Posterior cingulate gyrus (tissue), 11 donors: ENCODE measurements at regions not wholly inside any gene's neighbourhood (a gene's known extent, or its start where the extent isn't known, plus 50 kb on each side); places are given as distances from the start of the nearest gene placed in this dataset.

Source experiments
- DNase-seq, 10 donors: peaks; one replicate each; pipeline versions ENCODE4 v3.0.0 to v3.0.0-alpha.2; 2020 to 2021; ENCODE audit warnings: mixed read lengths in 3 of 10
- intact Hi-C: fragments of 100-400 bp; cut with DNase I; formaldehyde crosslinking; loops from one replicate; pipeline ENCODE4 v1.15.1; 2023

DNA sequence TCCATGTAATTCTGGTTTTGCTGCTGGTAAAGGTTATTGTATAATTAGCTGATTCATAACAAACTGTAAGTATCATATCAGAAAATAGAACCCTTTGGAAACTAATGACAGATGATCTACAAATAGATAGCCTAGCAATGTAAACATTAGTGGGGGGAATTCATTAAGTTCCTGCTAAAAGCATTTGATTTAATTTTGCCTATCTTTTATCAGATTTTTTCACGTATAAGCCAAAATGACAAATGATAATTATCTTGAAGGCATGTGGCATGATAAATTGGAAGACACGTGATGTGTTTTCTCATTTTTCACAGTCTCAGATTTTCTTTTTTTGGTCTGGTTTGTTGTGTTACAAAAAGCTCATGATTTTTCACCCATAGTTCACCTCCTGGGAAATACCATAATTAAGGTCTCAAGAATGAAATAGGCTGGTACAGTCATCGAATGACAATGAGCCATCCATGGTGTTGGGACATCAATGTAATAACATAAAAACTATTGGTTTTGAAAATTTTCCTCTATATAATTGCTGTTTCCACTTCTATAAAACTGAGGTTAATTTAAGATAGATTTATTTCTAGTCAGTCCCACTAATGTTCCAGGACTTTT, 325.9 kb upstream of the TBL1XR1 start:
- DNase-seq, result no peak
- intact Hi-C loops, result no loop called here

DNA sequence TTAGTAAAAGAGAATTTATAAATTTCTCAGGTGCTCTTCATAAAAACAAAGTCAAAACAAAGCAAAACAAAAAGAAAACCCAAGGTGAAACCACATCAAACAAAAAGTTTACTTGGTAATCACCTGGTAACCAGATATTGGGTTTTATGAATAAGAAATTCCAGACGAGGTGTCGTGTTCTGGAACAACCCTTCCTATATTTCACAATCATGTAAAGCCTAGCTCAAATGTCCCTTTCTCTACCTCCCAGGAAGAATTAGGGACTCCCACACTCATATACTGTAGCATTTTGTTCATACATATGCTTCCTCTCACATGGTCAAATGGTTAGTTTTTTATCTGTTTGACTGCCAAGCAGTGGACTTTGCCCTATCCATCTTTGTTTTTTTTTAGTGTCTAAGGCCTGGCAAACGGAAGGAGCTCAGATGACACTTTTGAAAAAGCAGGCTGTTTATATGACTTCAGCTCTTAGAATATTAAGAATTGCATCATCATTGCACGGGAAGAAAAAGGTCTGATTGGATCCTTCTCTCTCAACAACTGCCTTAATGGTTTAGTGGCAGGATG, 326.7 kb upstream of the TBL1XR1 start:
- intact Hi-C loops, result no loop called here
- no peak for DNase-seq

DNA sequence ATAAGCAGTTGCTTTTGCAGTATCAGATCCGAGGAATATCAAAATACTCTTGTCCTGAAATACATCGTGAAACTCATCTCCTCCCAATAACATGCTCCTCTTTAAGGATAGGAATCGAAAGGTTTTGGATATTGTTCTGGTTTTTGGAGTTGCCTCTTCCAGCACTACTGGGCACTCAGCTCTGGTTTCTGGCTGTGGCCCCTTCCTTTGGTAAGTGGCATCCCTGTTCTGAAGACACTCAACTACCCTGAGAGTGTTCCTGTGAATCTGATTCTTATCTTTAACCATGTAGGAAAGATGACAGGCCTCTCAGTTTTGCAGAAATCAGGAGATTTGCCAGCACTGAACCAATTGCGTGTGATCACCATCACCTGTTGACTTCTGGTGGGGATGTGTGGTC, 327.5 kb upstream of the TBL1XR1 start:
- intact Hi-C loops, result no loop called here
- no peak for DNase-seq

DNA sequence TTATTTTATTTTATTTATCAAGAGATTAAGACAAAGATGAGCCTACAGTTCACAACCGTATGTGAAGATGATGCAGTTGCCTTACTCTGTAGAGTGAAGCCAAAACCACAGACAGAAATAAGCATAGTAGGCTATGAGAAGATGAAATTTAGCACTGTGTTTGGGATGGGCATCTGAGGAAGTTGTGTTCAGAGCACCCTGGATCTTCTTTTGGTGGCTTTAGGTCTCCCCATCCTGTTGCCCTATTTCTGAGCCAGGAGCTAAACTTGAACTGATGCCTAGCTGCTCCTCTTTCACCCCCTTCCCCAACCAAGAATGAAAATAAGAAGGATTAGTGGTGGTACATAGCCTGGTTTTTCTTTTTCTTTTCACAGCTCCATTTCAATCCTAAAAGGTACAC, 328.1 kb upstream of the TBL1XR1 start:
- no peak for DNase-seq
- intact Hi-C loops, result no loop called here

DNA sequence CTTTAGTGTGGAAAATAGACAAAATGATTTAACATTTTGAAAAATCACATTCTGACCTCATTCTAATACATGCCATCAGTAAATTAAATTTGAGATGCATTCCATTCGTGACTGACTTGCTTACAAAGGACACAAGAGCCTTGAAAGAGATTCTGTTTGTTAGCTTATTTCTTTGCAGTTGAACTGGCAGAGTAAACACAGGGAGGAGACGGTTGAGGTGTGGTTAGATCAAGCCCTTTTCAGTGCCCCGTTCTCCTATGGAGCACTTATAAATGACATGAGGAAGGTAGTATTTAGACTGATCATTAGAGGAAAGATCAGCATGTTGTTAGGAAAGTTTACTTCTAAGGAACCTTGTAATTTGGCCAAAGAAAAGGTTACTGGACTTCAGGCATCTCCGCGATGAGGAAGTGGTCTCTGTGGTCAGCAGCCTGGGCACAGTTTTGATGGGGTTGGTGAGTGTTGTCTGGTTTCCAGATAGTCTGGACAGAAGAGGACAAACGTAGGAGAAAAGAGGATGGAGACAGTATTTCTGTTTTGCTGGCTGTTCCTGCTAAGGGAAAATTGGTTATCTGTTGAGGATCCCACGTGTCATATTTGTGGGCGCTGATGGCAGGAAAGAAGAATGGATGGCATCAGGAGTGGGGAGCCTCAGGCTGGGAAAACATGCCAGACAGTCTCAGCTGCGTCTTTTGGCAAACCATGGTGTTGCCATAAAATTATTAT, 328.9 kb upstream of the TBL1XR1 start:
- no peak for DNase-seq
- intact Hi-C loops, result no loop called here

DNA sequence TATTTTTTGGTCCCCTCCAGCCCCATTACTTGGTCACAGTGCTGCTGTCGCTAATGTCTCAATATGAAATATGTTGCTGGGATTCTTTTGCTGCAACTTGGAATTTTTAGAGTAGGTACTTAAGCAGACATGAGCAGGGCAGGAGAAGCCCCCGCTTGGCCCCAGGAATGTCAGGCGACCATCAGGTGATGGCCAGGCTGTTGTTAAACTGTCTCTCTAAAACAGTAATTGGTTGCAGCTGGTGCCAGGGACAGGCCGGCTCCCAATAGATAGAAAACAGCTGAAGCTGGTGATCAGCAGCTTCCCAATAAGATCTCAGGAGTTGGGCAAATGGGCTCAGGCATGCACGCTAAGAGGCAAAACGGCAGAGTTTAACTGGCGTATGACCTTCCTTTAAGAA, 329.9 kb upstream of the TBL1XR1 start:
- intact Hi-C loops, result no loop called here
- no peak for DNase-seq

- intact Hi-C loops, result no loop called here
- no peak for DNase-seq
Observed at GRCh38 chr3:177528306-177529070, 331.2 kb upstream of the TBL1XR1 start.

GRCh38 chr3:177529071-177529550, 331.8 kb upstream of the TBL1XR1 start:
- no peak for DNase-seq
- intact Hi-C loops, result no loop called here

GRCh38 chr3:177529716-177530335, 332.5 kb upstream of the TBL1XR1 start:
- intact Hi-C loops, result no loop called here

GRCh38 chr3:177530908-177531307, 333.6 kb upstream of the TBL1XR1 start:
- DNase-seq, result no peak

More at GRCh38 chr3:177529716-177530335, 332.5 kb upstream of the TBL1XR1 start:
- DNase-seq, result no peak

GRCh38 chr3:177536873-177537272, 339.6 kb upstream of the TBL1XR1 start:
- intact Hi-C loops, result no loop called here
- DNase-seq, result no peak

More at GRCh38 chr3:177530908-177531307, 333.6 kb upstream of the TBL1XR1 start:
- intact Hi-C loops, result no loop called here

DNA sequence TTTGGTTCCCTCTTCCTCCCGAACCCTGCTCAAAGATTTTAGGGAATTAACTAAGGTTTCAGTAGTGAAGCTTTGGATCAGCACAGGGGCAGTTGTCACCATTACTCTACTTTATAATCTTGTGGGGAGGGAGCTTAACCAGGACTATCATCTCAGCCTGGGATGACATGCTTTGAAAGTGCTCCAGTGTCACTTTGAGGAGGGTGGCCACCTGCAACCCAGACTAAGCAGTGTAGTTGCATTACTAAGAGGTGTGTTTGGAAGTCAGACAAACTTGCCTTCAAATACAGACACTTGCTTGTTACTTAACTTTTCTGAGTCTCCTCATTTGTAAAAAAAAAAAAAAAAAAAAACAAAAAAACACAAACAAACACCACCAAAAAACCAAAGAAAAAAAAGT, 340.3 kb upstream of the TBL1XR1 start:
- no peak for DNase-seq
- intact Hi-C loops, result no loop called here

DNA sequence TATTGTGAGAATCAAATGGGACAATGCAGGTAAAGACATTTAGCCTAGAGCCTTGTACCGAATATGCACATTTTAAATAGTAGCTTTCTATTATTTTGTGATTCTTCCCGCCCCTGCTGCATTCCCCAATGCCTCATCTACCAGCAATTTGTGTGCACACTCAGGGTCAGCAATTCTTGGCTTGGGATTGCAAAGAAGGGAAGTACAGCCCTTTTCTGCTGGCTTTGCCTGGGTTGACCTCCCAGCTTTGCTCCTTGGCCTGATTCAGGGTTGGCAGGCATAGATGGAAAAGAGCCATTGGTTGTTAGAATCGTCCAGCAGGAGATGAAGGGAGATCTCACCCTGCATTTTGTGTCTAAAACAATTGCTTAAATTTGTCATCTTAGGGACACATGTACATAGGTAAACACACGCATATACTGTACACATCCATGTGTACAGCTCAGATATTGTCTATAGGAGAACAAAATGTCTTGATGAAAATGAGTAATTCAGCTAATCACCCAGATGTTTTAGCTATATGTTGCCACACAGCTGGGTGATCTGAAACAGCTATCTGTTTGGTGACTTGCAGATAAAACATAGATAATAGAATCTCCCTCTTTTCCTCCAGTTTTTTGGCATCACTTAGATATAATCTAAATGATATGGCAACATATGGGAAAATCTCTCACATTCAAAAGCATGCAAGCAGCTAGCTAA, 340.9 kb upstream of the TBL1XR1 start:
- peak in 4 of 10 donors; percentile 26 to 84 (median 35) for DNase-seq
- intact Hi-C loops, result no loop called here

DNA sequence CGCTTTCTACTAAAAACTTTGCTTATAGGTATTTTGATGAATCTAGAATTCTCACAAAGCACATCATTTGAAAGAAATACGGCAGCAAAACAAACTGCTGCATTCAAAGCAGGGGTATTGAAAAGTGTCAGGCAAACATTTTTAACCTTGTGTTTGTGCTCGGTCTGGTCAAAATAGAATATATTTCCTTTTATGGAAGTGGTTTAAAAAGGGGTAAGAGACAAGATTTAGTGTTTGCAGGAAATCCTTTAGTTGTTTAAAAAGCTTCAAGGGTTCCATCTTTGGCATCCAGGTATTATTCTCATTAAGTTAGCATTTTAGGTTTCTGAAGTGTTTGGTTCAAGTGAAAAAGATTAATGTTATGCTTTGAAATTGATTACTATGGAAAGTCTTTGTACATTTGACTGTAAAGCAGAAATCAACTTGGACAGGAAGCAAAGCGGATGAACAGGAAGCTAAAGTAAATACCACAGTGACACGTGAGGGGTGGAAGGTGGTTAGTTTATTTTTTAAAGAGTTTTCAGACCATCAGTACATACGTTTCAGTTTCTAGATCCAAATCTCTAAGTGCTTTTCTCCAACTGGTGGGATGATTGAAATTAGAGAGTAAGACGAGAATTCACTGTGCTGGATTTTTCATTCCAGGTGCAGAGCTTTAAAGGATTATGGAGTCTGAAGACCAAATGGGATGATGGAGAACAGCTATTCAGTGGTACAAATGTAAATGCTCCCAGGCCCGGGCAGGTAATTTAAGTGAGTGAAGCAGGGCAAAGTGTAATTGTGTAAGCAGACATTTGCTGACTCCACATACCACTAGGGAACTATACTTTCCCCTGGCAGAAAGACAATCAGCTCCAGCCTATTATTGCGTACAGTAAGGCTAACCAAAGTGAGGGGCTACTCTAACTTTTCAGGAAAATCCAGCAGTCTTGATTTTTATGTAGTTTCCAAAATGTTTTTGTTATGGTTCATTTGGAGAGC, 341.8 kb upstream of the TBL1XR1 start:
- intact Hi-C loops, result no loop called here
- DNase-seq, result no peak

DNA sequence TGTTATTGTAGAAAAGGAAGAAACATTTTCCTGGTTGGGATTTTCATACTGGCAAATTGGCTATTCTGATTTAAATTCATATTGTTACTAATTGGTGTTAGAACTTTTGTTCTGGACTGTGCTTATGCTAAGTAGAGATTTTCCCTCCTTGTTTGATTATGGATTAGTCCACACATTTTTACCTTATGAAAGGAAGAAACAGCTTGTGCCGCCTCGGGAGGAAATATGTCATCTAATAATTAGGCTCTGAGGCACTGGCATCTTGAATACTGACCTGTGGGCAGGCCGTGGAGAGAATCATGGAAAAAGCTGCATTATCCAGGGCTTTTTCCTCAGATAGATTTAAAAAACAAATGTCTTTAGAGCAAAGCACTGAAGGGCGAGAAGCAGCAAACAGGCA, 344.3 kb upstream of the TBL1XR1 start:
- DNase-seq, result no peak
- intact Hi-C loops, result no loop called here

GRCh38 chr3:177545964-177546363, 348.7 kb upstream of the TBL1XR1 start:
- intact Hi-C loops, result no loop called here
- no peak for DNase-seq

DNA sequence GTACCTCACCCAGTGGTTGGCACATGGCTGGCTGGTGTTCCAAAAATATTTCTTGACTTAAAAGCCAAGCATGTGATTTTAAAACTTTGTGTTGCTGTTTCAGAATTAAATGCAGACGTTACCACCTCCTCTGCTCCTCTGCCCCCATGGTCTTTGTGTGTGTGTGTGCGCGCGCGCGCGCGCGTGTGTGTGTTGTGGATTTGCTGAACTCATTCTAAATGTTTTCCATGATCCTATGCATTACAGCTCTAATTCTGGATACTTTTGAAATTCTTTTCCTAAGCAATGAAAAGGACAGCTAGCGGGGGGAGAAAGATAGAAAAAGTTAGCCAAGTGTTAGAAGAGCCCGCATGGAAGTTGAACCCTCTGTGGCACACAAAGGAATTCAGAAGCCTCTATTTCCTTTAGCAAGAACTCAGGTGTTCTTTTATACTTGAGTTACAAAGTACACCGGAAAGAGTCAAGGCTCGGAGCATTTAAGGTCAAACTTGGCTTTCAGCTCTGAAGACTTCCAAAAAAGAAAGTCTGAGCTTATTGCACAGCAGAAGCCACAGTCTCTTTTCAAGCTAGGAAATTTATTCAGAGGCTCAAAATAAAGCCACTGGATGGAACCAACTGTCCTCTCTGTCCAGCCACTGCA, 350.5 kb upstream of the TBL1XR1 start:
- DNase-seq, result no peak
- intact Hi-C loops, result no loop called here

DNA sequence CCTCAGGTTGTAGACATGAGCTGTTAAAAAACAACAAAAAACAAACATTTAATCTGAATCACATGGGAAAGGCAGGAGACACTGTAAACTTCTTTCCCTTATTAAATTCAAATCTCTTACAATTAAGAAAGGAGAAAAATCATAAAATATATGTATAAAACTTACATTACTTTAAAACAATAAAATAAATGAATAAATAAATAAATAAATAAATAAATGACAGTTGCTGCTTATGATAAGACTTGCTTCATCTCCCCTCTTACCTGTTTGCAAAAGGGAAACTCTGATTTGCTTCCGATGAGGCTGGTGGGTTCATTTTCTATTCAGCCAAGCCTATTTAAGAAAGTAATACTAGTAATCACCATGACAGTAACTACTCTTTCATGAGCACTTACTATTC, 353.4 kb upstream of the TBL1XR1 start:
- intact Hi-C loops, result no loop called here

More for the DNA sequence above, 353.4 kb upstream of the TBL1XR1 start:
- no peak for DNase-seq
